Activated CD8-positive, alpha-beta T cell treated with anti-CD3 and anti-CD28 coated beads, Interleukin-2, amount 10 ng/mL, durations not matched to agents 7 days and 5 days (primary cell): ENCODE measurements at regions not wholly inside any gene's neighbourhood (a gene's known extent, or its start where the extent isn't known, plus 50 kb on each side); places are given as distances from the start of the nearest gene placed in this dataset.
A peak's percentile ranks its signal among the peaks of the same experiment; 100 is the strongest.
"Not testable (repeated sequence)": the region's sequence is repeated elsewhere in the genome, so short reads cannot be mapped to it uniquely, and the experiment has no call there.

ENCODE experiments used
- ATAC-seq: fragments of 150-1000 bp; cut with Tn5 transposase; one replicate; pipeline ENCODE4 v1.10.0; 2021; ENCODE audit warnings: moderate library complexity
- CTCF ChIA-PET: fragments of 350-600 bp; sonication (Branson Sonifier 250); formaldehyde crosslinking; loops from one replicate; lab custom pipeline; 2021; ENCODE audit warnings: antibody characterized with exemption; lab: Charles Lee
- POLR2A ChIA-PET: fragments of 350-600 bp; sonication (Branson Sonifier 250); formaldehyde crosslinking; loops from one replicate; lab custom pipeline; 2021; ENCODE audit warnings: antibody characterized with exemption; lab: Charles Lee
- DNase-seq: peaks from one replicate; pipeline ENCODE4 v3.0.0-alpha.2; 2020
- H3K27ac Mint-ChIP-seq: one replicate; pipeline ENCODE4 v1.8.0; 2021; ENCODE audit warnings: mild to moderate bottlenecking, mixed read lengths
- H3K27me3 Mint-ChIP-seq: one replicate; pipeline ENCODE4 v1.8.0; 2021; ENCODE audit warnings: low read depth, mixed read lengths
- H3K36me3 Mint-ChIP-seq: one replicate; pipeline ENCODE4 v1.8.0; 2021; ENCODE audit warnings: low read depth, mixed read lengths
- H3K4me1 Mint-ChIP-seq: one replicate; pipeline ENCODE4 v1.8.0; 2021; ENCODE audit warnings: low read depth, mixed read lengths
- H3K4me3 Mint-ChIP-seq: one replicate; pipeline ENCODE4 v1.8.0; 2021; ENCODE audit warnings: mild to moderate bottlenecking, mixed read lengths
- H3K9me3 Mint-ChIP-seq: one replicate; pipeline ENCODE4 v1.8.0; 2022; ENCODE audit warnings: mixed read lengths; ENCODE audit not compliant: insufficient read depth

GRCh38 chr4:118592289-118592688, 92.9 kb upstream of the METTL14 start:
- POLR2A ChIA-PET, CTCF ChIA-PET, H3K36me3 Mint-ChIP-seq, H3K9me3 Mint-ChIP-seq, ATAC-seq, H3K27me3 Mint-ChIP-seq, DNase-seq, H3K4me1 Mint-ChIP-seq: not testable (repeated sequence)
- peak overlapping the region; percentile 100 for H3K27ac Mint-ChIP-seq
- peak overlapping the region; percentile 96 for H3K4me3 Mint-ChIP-seq

- CTCF ChIA-PET, H3K4me1 Mint-ChIP-seq, H3K4me3 Mint-ChIP-seq, DNase-seq, POLR2A ChIA-PET, H3K9me3 Mint-ChIP-seq, H3K36me3 Mint-ChIP-seq, H3K27ac Mint-ChIP-seq, ATAC-seq, H3K27me3 Mint-ChIP-seq: not testable (repeated sequence)
These were observed 89.3 kb upstream of the METTL14 start for GRCh38 chr4:118595883-118596282.

- H3K27me3 Mint-ChIP-seq, H3K36me3 Mint-ChIP-seq, CTCF ChIA-PET, H3K27ac Mint-ChIP-seq, POLR2A ChIA-PET, H3K4me3 Mint-ChIP-seq, H3K9me3 Mint-ChIP-seq, H3K4me1 Mint-ChIP-seq, ATAC-seq, DNase-seq: not testable (repeated sequence)
These were observed 60.1 kb upstream of the METTL14 start for GRCh38 chr4:118625097-118625496.

GRCh38 chr4:118629697-118630096, 55.5 kb upstream of the METTL14 start:
- H3K9me3 Mint-ChIP-seq, H3K4me3 Mint-ChIP-seq, ATAC-seq, POLR2A ChIA-PET, DNase-seq, H3K27me3 Mint-ChIP-seq, H3K4me1 Mint-ChIP-seq, CTCF ChIA-PET: not testable (repeated sequence)
- Mint-ChIP-seq H3K27ac (peak overlapping the region; percentile 66), H3K36me3 (peaks cover 19% of the 10 kb centered on the region)

GRCh38 chr4:118630897-118631296, 54.3 kb upstream of the METTL14 start:
- H3K27me3 Mint-ChIP-seq, POLR2A ChIA-PET, H3K4me3 Mint-ChIP-seq, H3K9me3 Mint-ChIP-seq, ATAC-seq, CTCF ChIA-PET, DNase-seq, H3K4me1 Mint-ChIP-seq, H3K27ac Mint-ChIP-seq: not testable (repeated sequence)
- peaks cover 19% of the 10 kb centered on the region for H3K36me3 Mint-ChIP-seq

GRCh38 chr4:118631321-118632050, 53.7 kb upstream of the METTL14 start:
- H3K4me3 Mint-ChIP-seq, DNase-seq, H3K27ac Mint-ChIP-seq, CTCF ChIA-PET, H3K4me1 Mint-ChIP-seq, ATAC-seq, POLR2A ChIA-PET, H3K9me3 Mint-ChIP-seq, H3K27me3 Mint-ChIP-seq: not testable (repeated sequence)
- H3K36me3 Mint-ChIP-seq = peaks cover 19% of the 10 kb centered on the region

- peaks cover 19% of the 10 kb centered on the region for H3K36me3 Mint-ChIP-seq
- H3K4me3 Mint-ChIP-seq, H3K27me3 Mint-ChIP-seq, CTCF ChIA-PET, H3K4me1 Mint-ChIP-seq, DNase-seq, POLR2A ChIA-PET, ATAC-seq, H3K27ac Mint-ChIP-seq, H3K9me3 Mint-ChIP-seq: not testable (repeated sequence)
These were observed 51.7 kb upstream of the METTL14 start for GRCh38 chr4:118633476-118633875.

- CTCF ChIA-PET, H3K4me1 Mint-ChIP-seq, H3K9me3 Mint-ChIP-seq, ATAC-seq, H3K27ac Mint-ChIP-seq, H3K4me3 Mint-ChIP-seq, DNase-seq, POLR2A ChIA-PET, H3K27me3 Mint-ChIP-seq: not testable (repeated sequence)
- H3K36me3 Mint-ChIP-seq = peaks cover 14% of the 10 kb centered on the region
These were observed 50.9 kb upstream of the METTL14 start for GRCh38 chr4:118634126-118634875.
